ENCODE measurements at regions not wholly inside any gene's neighbourhood (a gene's known extent, or its start where the extent isn't known, plus 50 kb on each side); places are given as distances from the start of the nearest gene placed in this dataset.

DNA sequence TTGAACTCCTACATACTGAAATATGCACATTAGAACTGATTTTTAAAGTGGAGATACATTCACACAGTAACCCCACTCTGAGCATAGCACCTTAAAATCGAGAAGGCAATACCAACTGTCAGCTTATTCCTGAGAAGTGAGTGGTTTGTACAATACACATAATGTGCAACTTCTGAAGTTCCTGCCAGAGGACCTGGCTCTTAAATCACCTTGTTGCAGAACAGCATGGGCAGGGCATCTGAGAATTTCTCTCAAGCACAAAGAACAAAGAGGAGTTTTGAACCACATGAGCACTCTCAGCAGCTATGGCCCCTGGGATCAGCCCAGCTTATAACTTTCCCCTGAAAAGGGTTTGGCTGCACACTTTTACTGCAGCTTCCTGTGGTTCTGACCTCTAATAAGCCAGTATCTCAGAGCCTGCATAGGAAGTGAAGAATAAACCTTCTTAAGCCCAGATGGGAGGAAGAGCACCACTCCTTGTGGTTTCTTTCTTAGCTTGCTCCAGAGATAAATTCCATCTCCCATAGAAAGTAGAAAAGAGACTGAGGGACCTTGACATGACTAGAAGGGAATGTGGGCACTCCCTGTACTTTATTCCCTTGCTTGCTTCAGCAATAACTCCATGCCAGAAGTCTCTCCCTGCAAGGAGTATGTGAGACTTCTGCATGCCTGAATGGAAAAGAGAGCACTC is 862.3 kb downstream of the SUCLG1 start:
- DNase-seq, result no peak

DNA sequence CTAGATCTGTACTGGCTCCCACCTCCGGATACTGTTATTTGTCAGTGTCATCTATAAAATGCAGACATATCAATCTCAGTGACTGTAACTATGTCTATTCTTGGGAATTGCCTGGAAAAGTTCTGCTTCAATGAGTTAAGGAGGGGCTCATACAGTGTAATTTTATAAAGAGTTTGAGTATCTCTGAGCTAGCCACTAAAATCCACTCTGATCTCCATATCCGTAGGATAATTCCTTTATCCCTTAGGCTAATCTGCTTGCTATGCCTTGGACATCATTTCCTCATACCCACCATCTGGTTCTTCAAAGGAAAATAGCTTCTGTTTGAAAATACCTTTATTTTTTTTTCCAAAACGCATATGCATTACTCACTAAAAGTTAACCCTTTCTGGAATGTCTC is 863.2 kb downstream of the SUCLG1 start:
- DNase-seq, result no peak

DNA sequence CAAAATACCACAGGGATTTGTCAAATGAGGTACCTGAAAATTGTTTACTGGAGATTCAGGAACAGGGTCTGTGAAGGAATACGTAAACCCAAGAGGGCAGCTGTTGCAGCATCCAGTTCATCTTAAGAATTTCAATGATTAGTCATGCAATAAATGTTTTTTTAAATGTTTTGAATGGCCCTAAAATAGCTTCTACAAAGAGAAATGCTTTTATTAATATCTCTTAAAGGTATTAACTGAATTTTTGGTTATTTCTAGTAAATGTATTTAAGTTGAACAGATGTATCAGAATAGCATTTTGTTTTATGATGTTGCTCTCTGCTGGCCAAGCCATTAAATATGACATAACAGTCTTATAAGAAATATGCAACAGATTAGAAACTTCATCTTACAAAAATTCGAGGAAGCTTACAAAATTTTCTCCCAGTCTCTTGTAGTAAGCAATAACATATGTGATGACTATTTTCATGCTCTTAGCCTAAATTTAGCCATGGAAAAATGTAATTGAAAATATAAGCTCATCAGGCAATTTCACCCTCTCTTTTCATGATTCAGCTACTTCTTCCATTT is 863.9 kb downstream of the SUCLG1 start:
- DNase-seq, result no peak

GRCh38 chr2:83594241-83595120 is 864.6 kb downstream of the SUCLG1 start:
- DNase-seq, result no peak

DNA sequence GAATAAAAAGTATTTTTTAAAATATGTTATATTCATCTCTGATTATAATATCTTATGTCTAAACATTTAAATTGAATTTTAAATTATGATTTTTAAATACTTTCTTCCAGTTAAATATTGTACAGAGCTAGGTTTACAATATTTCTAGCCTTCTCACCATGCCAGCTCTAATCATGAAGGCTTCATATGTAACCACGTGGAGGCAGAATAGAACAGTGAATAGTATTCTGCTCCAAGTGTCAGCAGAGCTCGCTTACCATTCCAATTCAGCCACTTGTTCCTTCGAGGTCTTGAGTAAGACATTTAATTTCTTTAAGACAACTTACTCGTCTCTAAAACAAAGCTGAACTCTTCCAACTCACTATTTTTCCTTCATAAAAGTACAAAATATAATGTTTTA is 871.8 kb downstream of the SUCLG1 start:
- no peak for DNase-seq

DNA sequence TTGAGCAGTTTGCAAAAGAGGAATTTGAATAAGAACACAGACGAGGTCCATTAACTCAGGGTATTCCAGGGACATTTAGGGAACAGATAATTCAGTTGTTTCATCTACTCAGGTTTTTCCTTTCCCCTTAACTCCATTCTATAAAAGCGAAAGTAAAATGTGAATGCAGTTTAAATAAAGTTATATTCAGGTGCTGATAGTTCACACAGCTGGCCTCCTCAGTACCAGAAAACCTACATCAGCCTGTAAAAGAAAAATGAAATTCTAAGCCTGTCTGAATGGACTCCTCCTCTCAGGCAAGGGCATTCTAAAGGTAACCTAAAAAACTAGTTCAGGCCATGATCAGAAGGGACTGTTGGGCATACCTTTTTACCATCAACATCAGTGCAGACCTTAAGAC is 873.8 kb downstream of the SUCLG1 start:
- DNase-seq, result no peak

- DNase-seq, result no peak
Measured at GRCh38 chr2:83584672-83585071, 874.4 kb downstream of the SUCLG1 start.

GRCh38 chr2:83582589-83582988 is 876.5 kb downstream of the SUCLG1 start:
- DNase-seq, result no peak

- DNase-seq, result no peak
Measured at GRCh38 chr2:83579507-83579906, 879.6 kb downstream of the SUCLG1 start.

DNA sequence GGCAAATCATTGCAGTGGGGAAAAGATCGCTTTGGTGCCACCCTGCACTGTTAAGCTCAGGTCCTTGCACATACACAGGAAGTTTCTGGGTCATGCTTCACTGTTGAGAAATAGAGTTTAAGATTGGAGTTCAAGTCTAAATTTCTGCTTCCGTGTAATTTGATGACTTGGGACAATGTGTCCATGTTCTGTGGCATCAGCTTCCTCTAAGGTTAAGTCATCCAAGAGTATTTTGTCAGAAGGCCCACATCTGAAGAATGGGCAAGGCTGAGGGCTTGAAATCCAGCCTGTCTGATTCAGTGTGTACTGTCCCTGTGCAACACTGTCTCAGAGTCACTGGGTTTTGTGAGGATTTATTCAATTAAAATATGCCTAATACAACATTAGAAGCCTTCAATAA is 880.7 kb downstream of the SUCLG1 start:
- DNase-seq, result no peak

DNA sequence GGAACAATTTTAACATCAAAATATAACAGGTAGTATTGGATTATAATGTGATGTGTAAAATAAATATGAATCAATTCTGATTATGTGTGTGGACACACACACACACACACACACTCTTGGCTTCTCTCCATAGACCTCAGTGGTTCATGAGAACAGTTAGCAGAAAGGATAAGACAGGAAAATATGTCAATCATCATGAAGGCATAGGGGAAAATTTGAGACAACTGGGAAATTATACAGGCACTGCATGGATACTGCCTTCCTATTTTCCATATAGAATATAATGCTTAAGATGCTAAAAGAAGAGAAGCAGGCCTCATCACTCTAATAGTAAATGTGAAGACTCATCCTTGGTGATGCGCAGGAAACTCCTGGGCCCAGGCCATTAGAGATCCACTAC is 884.5 kb downstream of the SUCLG1 start:
- DNase-seq, result no peak

GRCh38 chr2:83573060-83573459 is 886.0 kb downstream of the SUCLG1 start:
- no peak for DNase-seq

DNA sequence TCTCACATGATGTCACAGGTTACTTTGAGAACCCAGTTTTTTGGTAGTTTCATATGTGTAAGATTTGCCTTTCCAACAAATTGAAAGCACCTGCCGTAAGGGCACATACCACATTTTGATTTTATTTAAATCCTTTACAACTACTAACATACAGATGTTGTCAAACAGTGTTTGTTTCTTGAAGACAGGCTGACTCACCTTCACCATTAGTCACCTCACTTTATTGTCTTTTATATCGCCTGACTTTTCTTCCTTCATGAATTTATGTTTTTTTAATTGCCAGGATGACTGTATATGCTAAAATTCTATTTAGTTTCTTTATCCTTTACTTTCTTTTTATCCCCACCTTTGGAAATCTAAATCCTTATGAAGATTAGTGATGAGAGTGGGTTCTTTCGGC is 886.7 kb downstream of the SUCLG1 start:
- no peak for DNase-seq

GRCh38 chr2:83567551-83567950 is 891.5 kb downstream of the SUCLG1 start:
- no peak for DNase-seq

- no peak for DNase-seq
Measured at GRCh38 chr2:83565626-83566025, 893.5 kb downstream of the SUCLG1 start.

GRCh38 chr2:83565181-83565580 is 893.9 kb downstream of the SUCLG1 start:
- DNase-seq, result no peak

DNA sequence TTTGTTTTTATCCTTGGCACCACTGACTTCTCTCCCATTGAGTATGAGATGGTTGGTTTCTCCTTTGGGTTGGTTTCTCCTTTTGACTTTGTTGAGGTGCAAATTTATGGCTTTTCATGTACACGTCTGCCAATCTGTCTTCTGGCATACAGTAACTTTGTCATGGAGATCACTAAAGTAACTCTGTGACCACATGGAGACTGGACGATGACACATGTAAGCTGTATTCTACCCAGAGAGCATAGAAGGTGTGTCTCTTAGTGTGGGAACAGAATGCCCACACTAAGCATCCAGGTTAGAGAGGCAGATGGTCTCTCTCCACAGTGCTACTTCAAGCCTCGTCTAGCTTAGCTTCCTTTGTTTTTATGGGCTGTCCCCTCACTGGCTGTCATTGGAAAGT is 897.5 kb downstream of the SUCLG1 start:
- no peak for DNase-seq

DNA sequence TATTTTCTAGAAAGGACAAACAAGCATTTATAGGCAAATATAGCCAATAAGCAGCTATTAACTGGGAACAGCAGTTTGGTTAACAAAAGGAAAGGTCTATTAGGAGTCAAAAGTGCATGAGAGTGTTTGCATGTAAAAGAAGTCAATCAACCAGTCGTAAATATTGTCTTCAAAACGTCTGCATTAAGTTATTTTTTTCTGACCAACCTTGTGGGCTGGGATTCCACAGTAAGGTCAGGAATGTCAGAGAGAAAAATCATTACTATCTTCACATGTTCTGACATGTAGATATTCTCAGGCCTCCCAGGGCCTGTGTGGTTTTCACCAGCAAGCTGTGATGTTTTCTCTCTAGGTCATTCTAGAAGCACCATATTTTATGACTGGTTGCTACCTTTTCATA is 922.5 kb downstream of the SUCLG1 start:
- DNase-seq, result no peak

DNA sequence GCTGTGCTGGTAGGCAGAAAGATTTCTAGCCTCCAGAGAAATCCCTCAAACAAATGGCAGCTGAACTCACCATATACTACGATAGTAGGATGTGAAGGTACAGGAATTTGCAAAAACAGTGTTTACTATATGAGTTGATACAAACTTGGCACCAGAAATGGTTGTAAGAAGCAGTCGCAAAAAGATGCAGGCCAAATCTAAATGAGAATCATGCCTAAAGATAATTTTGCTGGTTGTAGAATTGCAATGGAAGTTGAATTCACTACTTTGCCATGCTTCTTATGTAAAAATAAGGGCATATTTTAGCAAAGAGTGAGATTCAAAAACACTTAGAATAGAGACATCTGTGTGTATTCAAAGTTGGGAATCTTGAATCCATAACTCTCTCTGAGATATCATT is 924.7 kb downstream of the SUCLG1 start:
- DNase-seq, result no peak

DNA sequence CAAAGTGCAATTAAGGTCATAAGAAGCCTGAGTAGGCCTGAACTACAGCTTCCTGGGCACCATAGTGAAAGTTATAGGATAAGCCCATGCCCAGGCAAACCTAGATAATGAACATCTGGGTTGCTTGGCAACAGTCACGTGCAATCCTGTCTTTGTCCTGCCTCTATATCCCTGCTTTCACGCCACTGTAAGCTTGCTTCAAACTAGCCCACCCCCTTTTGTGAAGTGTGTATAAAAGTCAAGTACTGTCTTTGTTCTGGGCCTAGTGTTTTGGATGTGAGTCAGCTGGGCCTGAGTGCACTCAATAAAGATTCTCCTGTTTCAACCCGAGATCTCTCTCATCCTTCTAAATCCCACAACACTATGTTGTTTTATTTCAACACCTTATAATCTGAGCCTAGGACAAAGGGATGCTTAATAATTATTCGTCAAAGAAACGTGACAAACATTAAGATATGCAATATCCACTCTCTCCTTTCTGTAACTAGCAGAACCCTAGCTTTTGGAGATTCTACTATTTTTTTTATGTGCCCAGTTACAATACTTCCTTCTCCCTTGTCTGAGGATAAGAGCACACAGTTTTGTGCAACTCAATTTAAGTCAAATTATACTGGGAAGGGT is 927.8 kb downstream of the SUCLG1 start:
- DNase-seq, result no peak

- DNase-seq, result no peak
Measured at GRCh38 chr2:83528767-83529166, 930.3 kb downstream of the SUCLG1 start.

- no peak for DNase-seq
Measured at GRCh38 chr2:83522891-83523493, 936.1 kb downstream of the SUCLG1 start.

GRCh38 chr2:83517727-83518368 is 941.2 kb downstream of the SUCLG1 start:
- no peak for DNase-seq
